Stomach (tissue), 4 donors: ENCODE measurements at regions not wholly inside any gene's neighbourhood (a gene's known extent, or its start where the extent isn't known, plus 50 kb on each side); places are given as distances from the start of the nearest gene placed in this dataset.

Experiments
- CTCF ChIP-seq, 7 experiments: fragments of 450-650 bp in 4 of 7; fragments of 200-600 bp in 3 of 7; sonication (generic) in 3 of 7; IDR thresholded peaks; one replicate each; pipeline ENCODE4 v1.5.1; 2016 to 2019; ENCODE audit warnings: antibody characterized with exemption in 7 of 7, control low read depth in 2 of 7, mild to moderate bottlenecking in 1 of 7
- POLR2A ChIP-seq, 4 donors: fragments of 450-650 bp; IDR thresholded peaks; one replicate each; pipeline ENCODE4 v1.6.1; 2016; ENCODE audit warnings: antibody characterized with exemption in 4 of 4, control low read depth in 2 of 4, mild to moderate bottlenecking in 1 of 4, moderate library complexity in 1 of 4
- POLR2AphosphoS5 ChIP-seq, 3 donors: sonication (generic); formaldehyde crosslinking; IDR thresholded peaks; one replicate each; pipeline ENCODE4 v1.6.1; 2016; ENCODE audit warnings: antibody characterized with exemption in 3 of 3

- TF ChIP-seq CTCF (IDR thresholded peaks at IDR 0.05) (no peak), POLR2A (IDR thresholded peaks at IDR 0.05) (no peak), POLR2AphosphoS5 (IDR thresholded peaks at IDR 0.05) (no peak)
Observed at GRCh38 chr1:17949511-17949910, 158.1 kb upstream of the IGSF21 start.
